MCF 10A (cell line): ENCODE measurements at regions not wholly inside any gene's neighbourhood (a gene's known extent, or its start where the extent isn't known, plus 50 kb on each side); places are given as distances from the start of the nearest gene placed in this dataset.

Experiments used
- BruUV-seq: library from RNA; stranded (reverse); fragments of 400-500 nt; replicated peaks from 2 replicates; lab custom pipeline; 2021; lab: Mats Ljungman, UMichigan
- CTCF ChIA-PET: fragments of 300-600 bp; sonication (Branson Sonifier 250); formaldehyde crosslinking; extraction: SDS; loops from one replicate; lab custom pipeline; 2021; ENCODE audit warnings: antibody characterized with exemption, inconsistent platforms; lab: Yijun Ruan, JAX
- POLR2A ChIA-PET: fragments of 300-600, 350-650 bp; sonication (Branson Sonifier 250); formaldehyde crosslinking; extraction: SDS; loops from one replicate; lab custom pipeline; 2020; ENCODE audit warnings: antibody characterized with exemption, inconsistent platforms; lab: Yijun Ruan, JAX
- DNase-seq: peaks from one replicate; pipeline ENCODE4 v3.0.0-alpha.2; 2018; ENCODE audit not compliant: unreplicated experiment
- H3K27ac Mint-ChIP-seq: one replicate; pipeline ENCODE4 v1.8.0; 2022; ENCODE audit warnings: mild to moderate bottlenecking, low read depth, mixed read lengths; ENCODE audit not compliant: unreplicated experiment
- H3K27me3 Mint-ChIP-seq: one replicate; pipeline ENCODE4 v1.8.0; 2022; ENCODE audit warnings: mixed read lengths; ENCODE audit not compliant: insufficient read depth, unreplicated experiment
- H3K36me3 Mint-ChIP-seq: one replicate; pipeline ENCODE4 v1.8.0; 2022; ENCODE audit warnings: mild to moderate bottlenecking, moderate library complexity, mixed read lengths; ENCODE audit not compliant: insufficient read depth, unreplicated experiment
- H3K4me1 Mint-ChIP-seq: one replicate; pipeline ENCODE4 v1.8.0; 2022; ENCODE audit warnings: mixed read lengths; ENCODE audit not compliant: insufficient read depth, unreplicated experiment
- H3K4me3 Mint-ChIP-seq: one replicate; pipeline ENCODE4 v1.8.0; 2022; ENCODE audit warnings: mild to moderate bottlenecking, moderate library complexity, mixed read lengths; ENCODE audit not compliant: unreplicated experiment
- H3K9me3 Mint-ChIP-seq: one replicate; pipeline ENCODE4 v1.8.0; 2022; ENCODE audit warnings: mixed read lengths; ENCODE audit not compliant: unreplicated experiment
- intact Hi-C: fragments of 100-400 bp; cut with micrococcal nuclease; formaldehyde crosslinking; loops from 2 replicates; pipeline ENCODE4 v1.14.1; 2022
- TF ChIP-seq, protein P1 (sequence below): fragments of 200-600 bp; IDR thresholded peaks from one replicate; pipeline ENCODE4 v1.8.0; 2022; ENCODE audit warnings: antibody characterized with exemption, mild to moderate bottlenecking; ENCODE audit not compliant: unreplicated experiment

DNA sequence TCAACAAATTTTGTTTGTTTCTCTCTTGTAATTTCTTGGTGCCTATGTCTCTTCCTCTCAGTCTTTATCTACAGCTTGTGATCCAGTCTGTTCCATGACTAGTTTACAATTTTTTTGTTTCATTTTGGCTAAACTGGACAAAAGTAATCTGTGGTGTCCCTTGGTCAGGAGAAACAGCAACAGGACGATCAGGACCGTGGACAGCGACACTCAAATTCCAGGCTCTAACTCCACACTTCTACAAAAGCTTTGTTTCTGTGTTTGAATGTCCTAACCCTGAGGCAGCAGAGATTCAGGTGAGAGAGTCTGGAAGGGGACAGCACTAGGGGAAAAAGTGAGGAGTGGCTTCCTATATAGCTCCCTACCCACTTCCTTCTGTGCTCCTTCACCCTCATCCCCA lies 593.3 kb upstream of the FANCL start:
- peak; percentile 62 for DNase-seq
- no TSS peak for BruUV-seq
- Mint-ChIP-seq H3K27me3 (no peaks in the 10 kb centered on the region), H3K36me3 (no peaks in the 10 kb centered on the region), H3K9me3 (no peaks in the 10 kb centered on the region), H3K4me3 (no peak overlapping the region), H3K27ac (no peak overlapping the region), H3K4me1 (no peaks in the 10 kb centered on the region)
- TF ChIP-seq, protein P1, sequence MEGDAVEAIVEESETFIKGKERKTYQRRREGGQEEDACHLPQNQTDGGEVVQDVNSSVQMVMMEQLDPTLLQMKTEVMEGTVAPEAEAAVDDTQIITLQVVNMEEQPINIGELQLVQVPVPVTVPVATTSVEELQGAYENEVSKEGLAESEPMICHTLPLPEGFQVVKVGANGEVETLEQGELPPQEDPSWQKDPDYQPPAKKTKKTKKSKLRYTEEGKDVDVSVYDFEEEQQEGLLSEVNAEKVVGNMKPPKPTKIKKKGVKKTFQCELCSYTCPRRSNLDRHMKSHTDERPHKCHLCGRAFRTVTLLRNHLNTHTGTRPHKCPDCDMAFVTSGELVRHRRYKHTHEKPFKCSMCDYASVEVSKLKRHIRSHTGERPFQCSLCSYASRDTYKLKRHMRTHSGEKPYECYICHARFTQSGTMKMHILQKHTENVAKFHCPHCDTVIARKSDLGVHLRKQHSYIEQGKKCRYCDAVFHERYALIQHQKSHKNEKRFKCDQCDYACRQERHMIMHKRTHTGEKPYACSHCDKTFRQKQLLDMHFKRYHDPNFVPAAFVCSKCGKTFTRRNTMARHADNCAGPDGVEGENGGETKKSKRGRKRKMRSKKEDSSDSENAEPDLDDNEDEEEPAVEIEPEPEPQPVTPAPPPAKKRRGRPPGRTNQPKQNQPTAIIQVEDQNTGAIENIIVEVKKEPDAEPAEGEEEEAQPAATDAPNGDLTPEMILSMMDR, result no peak
- ChIA-PET CTCF (interaction anchor here (0.5 to 1.3 kb wide), 2 partner anchors 13 to 259 kb away, joined by 3 to 6 read pairs; no protein-coding TSS in a partner anchor), POLR2A (interaction anchor here (0.7 kb wide), 1 partner anchor 82 kb away, joined by 4 read pairs; no protein-coding TSS in a partner anchor)
- intact Hi-C loops, result no loop called here

DNA sequence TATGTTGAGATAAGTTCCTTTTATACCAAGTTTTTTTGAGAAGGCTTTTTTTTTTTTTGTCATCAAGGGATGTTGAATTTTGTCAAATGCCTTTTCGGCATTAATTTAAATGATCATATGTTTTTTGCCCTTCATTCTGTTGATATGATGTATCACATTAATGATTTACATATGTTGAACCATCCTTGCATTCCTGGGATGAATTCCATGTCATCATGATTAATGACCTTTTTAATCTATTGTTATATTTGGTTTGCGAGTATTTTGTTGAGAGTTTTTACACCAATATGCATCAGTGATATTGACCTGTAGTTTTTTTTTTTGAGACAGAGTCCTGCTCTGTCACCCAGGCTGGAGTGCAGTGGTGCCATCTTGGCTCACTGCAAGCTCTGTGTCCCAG lies 585.7 kb upstream of the FANCL start:
- H3K27me3 Mint-ChIP-seq, result no peaks in the 10 kb centered on the region
- TF ChIP-seq, protein P1, result no peak
- H3K36me3 Mint-ChIP-seq, result peaks cover 5% of the 10 kb centered on the region
- ChIA-PET POLR2A (interaction anchor here (0.6 kb wide), 1 partner anchor 743 kb away, joined by 3 read pairs; no protein-coding TSS in a partner anchor), CTCF (interaction anchor here (0.6 kb wide), 1 partner anchor 446 kb away, joined by 4 read pairs; no protein-coding TSS in a partner anchor)
- no peak for DNase-seq
- no TSS peak for BruUV-seq
- no peak overlapping the region for H3K27ac Mint-ChIP-seq
- no peak overlapping the region for H3K4me3 Mint-ChIP-seq
- H3K9me3 Mint-ChIP-seq, result peaks cover 27% of the 10 kb centered on the region
- H3K4me1 Mint-ChIP-seq, result no peaks in the 10 kb centered on the region
- intact Hi-C loops, result no loop called here

DNA sequence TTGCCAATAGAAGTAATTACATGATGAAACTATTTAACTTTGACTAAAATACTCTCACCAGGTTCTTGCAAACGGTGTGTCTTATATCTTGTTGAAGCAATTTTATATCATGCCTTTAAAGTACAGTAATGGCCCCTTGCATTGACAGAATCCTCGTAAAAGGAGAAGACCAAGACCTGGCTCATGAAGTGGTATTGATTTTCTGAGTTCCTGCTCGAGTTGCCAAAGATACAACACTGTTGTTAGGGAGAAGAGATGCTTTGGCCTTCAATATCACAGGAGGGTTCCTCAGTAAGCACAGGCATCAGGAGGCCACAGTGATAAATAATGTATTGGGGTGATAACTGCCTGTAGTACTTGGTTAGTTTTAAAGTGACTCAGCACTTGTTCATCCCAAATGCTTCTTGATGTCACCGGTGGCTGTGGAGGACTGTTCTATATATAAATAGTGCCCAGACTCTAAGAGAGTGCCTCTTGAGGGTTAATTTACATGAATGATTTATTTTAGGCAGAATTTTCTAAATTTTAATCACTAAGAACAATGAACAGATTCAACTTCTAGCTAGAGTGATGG lies 571.7 kb upstream of the FANCL start:
- H3K4me1 Mint-ChIP-seq, result no peaks in the 10 kb centered on the region
- ChIA-PET POLR2A (no interaction called here), CTCF (interaction anchor here (0.8 kb wide), 1 partner anchor 9 kb away, joined by 3 read pairs; no protein-coding TSS in a partner anchor)
- TF ChIP-seq, protein P1, result no peak
- H3K4me3 Mint-ChIP-seq, result no peak overlapping the region
- H3K27me3 Mint-ChIP-seq, result no peaks in the 10 kb centered on the region
- no peak for DNase-seq
- no peak overlapping the region for H3K27ac Mint-ChIP-seq
- intact Hi-C loops, result no loop called here
- no peaks in the 10 kb centered on the region for H3K9me3 Mint-ChIP-seq
- H3K36me3 Mint-ChIP-seq, result no peaks in the 10 kb centered on the region
- BruUV-seq, result no TSS peak

DNA sequence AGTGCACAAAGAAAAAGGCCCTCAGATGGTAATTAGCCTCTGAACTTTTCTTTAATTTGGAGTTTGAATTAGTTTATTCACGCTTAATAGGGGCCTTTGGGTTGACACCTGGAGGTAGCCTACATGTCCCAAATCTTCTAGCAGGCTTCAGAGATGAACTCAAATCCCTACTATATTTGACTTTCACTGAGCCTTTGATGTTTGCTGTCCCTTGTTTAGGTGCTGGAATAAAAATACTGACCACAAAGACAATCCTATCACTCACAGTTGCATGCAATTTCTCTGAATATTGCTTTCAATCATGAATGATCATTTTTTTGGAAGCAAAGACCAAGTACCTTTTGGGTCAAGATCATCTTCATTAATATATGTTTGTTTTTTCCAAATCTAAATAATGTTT lies 564.0 kb upstream of the FANCL start:
- ChIA-PET POLR2A (no interaction called here), CTCF (no interaction called here)
- Mint-ChIP-seq H3K4me3 (no peak overlapping the region), H3K9me3 (no peaks in the 10 kb centered on the region), H3K4me1 (no peaks in the 10 kb centered on the region), H3K27me3 (no peaks in the 10 kb centered on the region), H3K36me3 (no peaks in the 10 kb centered on the region), H3K27ac (no peak overlapping the region)
- DNase-seq, result no peak
- no TSS peak for BruUV-seq
- TF ChIP-seq, protein P1, result no peak
- intact Hi-C loops, result no loop called here
